ENCODE measurements at regions not wholly inside any gene's neighbourhood (a gene's known extent, or its start where the extent isn't known, plus 50 kb on each side); places are given as distances from the start of the nearest gene placed in this dataset.

- no peak overlapping the region for H3K9ac ChIP-seq (replicated peaks; ENCODE audit: extremely low read depth, insufficient read depth, low read length)
- ChIA-PET POLR2A (no interaction called here), CTCF (interaction anchor here (1.4 kb wide), 1 partner anchor 39 kb away, joined by 5 read pairs; no protein-coding TSS in a partner anchor)
- dilution Hi-C loops (cut with MboI; ENCODE audit: extremely low pct_ligation_motif_present, low sequenced_read_pairs) (no loop called here), intact Hi-C loops (cut with micrococcal nuclease) (no loop called here)
- BruUV-seq (replicated peaks), result no TSS peak
- no peak for TF ChIP-seq FOS (IDR thresholded peaks at IDR 0.05; ENCODE audit: borderline replicate concordance, insufficient read depth, low read length)
- no peak for TF ChIP-seq JUN (IDR thresholded peaks at IDR 0.05; ENCODE audit: borderline replicate concordance, insufficient read depth, insufficient read length, low read depth)
- TF ChIP-seq, protein P1, sequence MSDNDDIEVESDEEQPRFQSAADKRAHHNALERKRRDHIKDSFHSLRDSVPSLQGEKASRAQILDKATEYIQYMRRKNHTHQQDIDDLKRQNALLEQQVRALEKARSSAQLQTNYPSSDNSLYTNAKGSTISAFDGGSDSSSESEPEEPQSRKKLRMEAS (IDR thresholded peaks at IDR 0.05; ENCODE audit: insufficient read depth, insufficient read length), result no peak
- no peak for TF ChIP-seq CTCF (IDR thresholded peaks at IDR 0.05; ENCODE audit: extremely low read depth in 1 of 2, insufficient read depth in 1 of 2, low read depth in 1 of 2, low read length in 2 of 2)
- TF ChIP-seq EZH2 (IDR thresholded peaks at IDR 0.05; ENCODE audit: borderline replicate concordance, low read depth, low read length, severe bottlenecking), result no peak
- no peak for TF ChIP-seq POLR2AphosphoS5 (IDR thresholded peaks at IDR 0.05; ENCODE audit: insufficient read depth, low read depth, low read length)
- TF ChIP-seq MYC (IDR thresholded peaks at IDR 0.05; ENCODE audit: low read depth, low read length), result no peak
- no peak for TF ChIP-seq GATA2 (IDR thresholded peaks at IDR 0.05; ENCODE audit: insufficient read depth, insufficient read length, low read depth, low read length)
- no peak for TF ChIP-seq POLR2A (IDR thresholded peaks at IDR 0.05; ENCODE audit: low read depth, low read length)
- DNase-seq (ENCODE audit: low read depth, low spot score) (no peak), FAIRE-seq (no peak)
- no peaks in the 10 kb centered on the region for H3K4me1 ChIP-seq (ENCODE audit: control insufficient read depth, extremely low read depth, insufficient read depth, low read length)
- no peak overlapping the region for H3K27ac ChIP-seq (ENCODE audit: insufficient read depth, low read depth, low read length)
- H4K20me1 ChIP-seq (replicated peaks; ENCODE audit: control insufficient read depth, extremely low read depth, insufficient read depth, low read length), result no peaks in the 10 kb centered on the region
- H3K9me1 ChIP-seq (replicated peaks; ENCODE audit: control insufficient read depth, extremely low read depth, insufficient read depth, low read length), result no peaks in the 10 kb centered on the region
- H3K4me3 ChIP-seq (replicated peaks in 1 of 3; ENCODE audit: insufficient read depth in 1 of 3, low read depth in 1 of 3, low read length in 3 of 3), result no peak overlapping the region
- no peaks in the 10 kb centered on the region for H3K9me3 ChIP-seq (replicated peaks; ENCODE audit: control insufficient read depth, insufficient read depth, low read length)
- H3K27me3 ChIP-seq (ENCODE audit: control insufficient read depth in 2 of 2, insufficient read depth in 2 of 2, low read length in 2 of 2), result peaks cover 0 to 6% of the 10 kb centered on the region in 2 experiments
- no peak overlapping the region for H2AFZ ChIP-seq (ENCODE audit: low read depth, low read length)
- H3K4me2 ChIP-seq (ENCODE audit: insufficient read depth, low read length), result no peak overlapping the region
- no peaks in the 10 kb centered on the region for H3K79me2 ChIP-seq (ENCODE audit: control insufficient read depth, insufficient read depth, low read length)
- no peaks in the 10 kb centered on the region for H3K36me3 ChIP-seq (ENCODE audit: control insufficient read depth in 2 of 2, extremely low read depth in 1 of 2, insufficient read depth in 2 of 2, low read length in 2 of 2)
Observed at GRCh38 chr12:3339221-3339620, 151.8 kb upstream of the PRMT8 start.
